Neural cell (in vitro differentiated cells): ENCODE measurements at regions not wholly inside any gene's neighbourhood (a gene's known extent, or its start where the extent isn't known, plus 50 kb on each side); places are given as distances from the start of the nearest gene placed in this dataset.

Experiments used
- H2AFZ ChIP-seq: fragments of 200-600, 300-800 bp; sonication (generic), shearing (Covaris generic); 2 replicates; pipeline ENCODE4 v1.6.0; 2014; ENCODE audit warnings: low read depth, mild to moderate bottlenecking, antibody characterized with exemption, low read length, moderate library complexity
- H3F3A ChIP-seq: fragments of 200-600 bp; shearing (Covaris generic); 2 replicates; pipeline ENCODE4 v1.6.1; 2016; ENCODE audit warnings: mild to moderate bottlenecking, moderate library complexity, mixed read lengths, antibody characterized with exemption, low read length; ENCODE audit not compliant: insufficient read depth, poor library complexity, severe bottlenecking
- H3K27ac ChIP-seq: fragments of 200-600, 300-800 bp; sonication (generic), shearing (Covaris generic); 2 replicates; pipeline ENCODE4 v1.5.1; 2014; ENCODE audit warnings: mild to moderate bottlenecking, low read length, moderate library complexity
- H3K27me3 ChIP-seq: fragments of 300-800, 200-600 bp; sonication (generic), shearing (Covaris generic); 2 replicates; pipeline ENCODE4 v1.6.0; 2014; ENCODE audit warnings: mild to moderate bottlenecking, low read depth, low read length, moderate library complexity; ENCODE audit not compliant: insufficient read depth
- H3K36me3 ChIP-seq: fragments of 300-800, 200-600 bp; sonication (generic), shearing (Covaris generic); 2 replicates; pipeline ENCODE4 v1.5.1; 2014; ENCODE audit warnings: mild to moderate bottlenecking, antibody characterized with exemption, low read length, moderate library complexity; ENCODE audit not compliant: insufficient read depth
- H3K4me2 ChIP-seq: fragments of 300-800, 200-600 bp; sonication (generic), shearing (Covaris generic); 2 replicates; pipeline ENCODE4 v1.6.0; 2014; ENCODE audit warnings: mild to moderate bottlenecking, low read length
- H3K4me3 ChIP-seq: fragments of 300-800, 200-600 bp; sonication (generic), shearing (Covaris generic); 2 replicates; pipeline ENCODE4 v1.5.1; 2014; ENCODE audit warnings: mild to moderate bottlenecking, low read length, moderate library complexity
- H3K79me2 ChIP-seq: fragments of 200-600 bp; shearing (Covaris generic); replicated peaks from 2 replicates; pipeline ENCODE4 v1.6.0; 2014; ENCODE audit warnings: mild to moderate bottlenecking, low read length, moderate library complexity; ENCODE audit not compliant: insufficient read depth
- H3K9ac ChIP-seq: fragments of 300-800, 200-600 bp; sonication (generic), shearing (Covaris generic); 2 replicates; pipeline ENCODE4 v1.6.1; 2016; ENCODE audit warnings: mild to moderate bottlenecking, low read length, mixed read lengths
- H3K9me2 ChIP-seq: fragments of 200-600 bp; shearing (Covaris generic); 2 replicates; pipeline ENCODE4 v1.6.1; 2016; ENCODE audit warnings: mild to moderate bottlenecking, low read length, mixed read lengths; ENCODE audit not compliant: insufficient read depth
- H3K9me3 ChIP-seq: fragments of 200-600, 300-800 bp; sonication (generic), shearing (Covaris generic); 2 replicates; pipeline ENCODE4 v1.6.1; 2016; ENCODE audit warnings: mild to moderate bottlenecking, mixed run types, low read length, moderate library complexity, mixed read lengths
- H4K20me1 ChIP-seq: fragments of 200-600 bp; shearing (Covaris generic); 2 replicates; pipeline ENCODE4 v1.6.1; 2016; ENCODE audit warnings: mild to moderate bottlenecking, mixed run types; ENCODE audit not compliant: insufficient read depth
- EP300 ChIP-seq: fragments of 450-650 bp; conservative IDR thresholded peaks from 2 replicates; pipeline ENCODE4 v1.6.1; 2014; ENCODE audit warnings: antibody characterized with exemption, mild to moderate bottlenecking, moderate library complexity; ENCODE audit not compliant: poor library complexity, severe bottlenecking
- EZH2 ChIP-seq: fragments of 200-600, 300-800 bp; shearing (Covaris generic), sonication (generic); IDR thresholded peaks from 2 replicates; pipeline ENCODE4 v1.6.1; 2014; ENCODE audit warnings: antibody characterized with exemption, low read length, borderline replicate concordance, mild to moderate bottlenecking; ENCODE audit not compliant: insufficient read depth, poor library complexity, severe bottlenecking
- MXI1 ChIP-seq: fragments of 450-650 bp; conservative IDR thresholded peaks from 2 replicates; pipeline ENCODE4 v1.6.1; 2014; ENCODE audit warnings: antibody characterized with exemption, mild to moderate bottlenecking; ENCODE audit not compliant: poor library complexity, severe bottlenecking
- POLR2AphosphoS5 ChIP-seq: IDR thresholded peaks from 2 replicates; pipeline ENCODE4 v1.6.1; 2012
- RAD21 ChIP-seq: fragments of 450-650 bp; conservative IDR thresholded peaks from 2 replicates; pipeline ENCODE4 v1.6.1; 2014; ENCODE audit warnings: antibody characterized with exemption, mild to moderate bottlenecking, moderate library complexity
- SMC3 ChIP-seq: fragments of 450-650 bp; conservative IDR thresholded peaks from 2 replicates; pipeline ENCODE4 v1.6.1; 2014; ENCODE audit warnings: antibody characterized with exemption, mild to moderate bottlenecking, moderate library complexity; ENCODE audit not compliant: poor library complexity
- TAF1 ChIP-seq: IDR thresholded peaks from 2 replicates; pipeline ENCODE4 v1.6.1; 2012; ENCODE audit warnings: low read depth
- TF ChIP-seq, protein P1 (sequence below): IDR thresholded peaks from 2 replicates; pipeline ENCODE4 v1.6.1; 2012; ENCODE audit warnings: borderline replicate concordance
- TF ChIP-seq, protein P2 (sequence below): fragments of 450-650 bp; IDR thresholded peaks from 2 replicates; pipeline ENCODE4 v1.5.1; 2014; ENCODE audit warnings: antibody characterized with exemption, mild to moderate bottlenecking, moderate library complexity; ENCODE audit not compliant: poor library complexity, severe bottlenecking

DNA sequence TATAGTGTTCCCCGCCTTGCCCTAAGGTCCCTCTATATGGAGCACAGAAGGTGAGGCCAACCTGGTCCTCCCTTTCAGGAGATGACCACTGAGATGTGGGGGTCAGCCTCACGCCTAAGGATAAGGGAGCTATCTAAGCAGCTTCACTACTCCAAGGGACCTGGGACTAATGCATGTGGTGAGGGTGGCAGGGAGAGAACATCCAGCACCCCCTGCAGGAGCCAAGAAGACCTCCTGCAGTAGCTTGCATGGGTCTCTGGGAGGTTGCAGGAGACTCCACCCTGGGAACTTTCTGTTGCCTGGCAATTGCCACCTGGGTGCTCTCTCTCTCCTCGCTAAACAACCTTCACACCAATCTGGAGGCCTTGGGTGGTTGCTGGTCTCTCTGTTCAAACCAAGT lies 93.0 kb upstream of the KLHL29 start:
- Histone ChIP-seq H3K9me2 (no peaks in the 10 kb centered on the region), H3F3A (no peaks in the 10 kb centered on the region), H4K20me1 (no peaks in the 10 kb centered on the region), H3K9ac (no peak overlapping the region), H3K27me3 (no peaks in the 10 kb centered on the region), H2AFZ (no peak overlapping the region), H3K36me3 (no peaks in the 10 kb centered on the region), H3K27ac (no peak overlapping the region), H3K4me2 (no peak overlapping the region), H3K79me2 (no peaks in the 10 kb centered on the region), H3K4me3 (no peak overlapping the region), H3K9me3 (no peaks in the 10 kb centered on the region)
- no peak for TF ChIP-seq MXI1
- no peak for TF ChIP-seq SMC3
- no peak for TF ChIP-seq TAF1
- TF ChIP-seq, protein P1, sequence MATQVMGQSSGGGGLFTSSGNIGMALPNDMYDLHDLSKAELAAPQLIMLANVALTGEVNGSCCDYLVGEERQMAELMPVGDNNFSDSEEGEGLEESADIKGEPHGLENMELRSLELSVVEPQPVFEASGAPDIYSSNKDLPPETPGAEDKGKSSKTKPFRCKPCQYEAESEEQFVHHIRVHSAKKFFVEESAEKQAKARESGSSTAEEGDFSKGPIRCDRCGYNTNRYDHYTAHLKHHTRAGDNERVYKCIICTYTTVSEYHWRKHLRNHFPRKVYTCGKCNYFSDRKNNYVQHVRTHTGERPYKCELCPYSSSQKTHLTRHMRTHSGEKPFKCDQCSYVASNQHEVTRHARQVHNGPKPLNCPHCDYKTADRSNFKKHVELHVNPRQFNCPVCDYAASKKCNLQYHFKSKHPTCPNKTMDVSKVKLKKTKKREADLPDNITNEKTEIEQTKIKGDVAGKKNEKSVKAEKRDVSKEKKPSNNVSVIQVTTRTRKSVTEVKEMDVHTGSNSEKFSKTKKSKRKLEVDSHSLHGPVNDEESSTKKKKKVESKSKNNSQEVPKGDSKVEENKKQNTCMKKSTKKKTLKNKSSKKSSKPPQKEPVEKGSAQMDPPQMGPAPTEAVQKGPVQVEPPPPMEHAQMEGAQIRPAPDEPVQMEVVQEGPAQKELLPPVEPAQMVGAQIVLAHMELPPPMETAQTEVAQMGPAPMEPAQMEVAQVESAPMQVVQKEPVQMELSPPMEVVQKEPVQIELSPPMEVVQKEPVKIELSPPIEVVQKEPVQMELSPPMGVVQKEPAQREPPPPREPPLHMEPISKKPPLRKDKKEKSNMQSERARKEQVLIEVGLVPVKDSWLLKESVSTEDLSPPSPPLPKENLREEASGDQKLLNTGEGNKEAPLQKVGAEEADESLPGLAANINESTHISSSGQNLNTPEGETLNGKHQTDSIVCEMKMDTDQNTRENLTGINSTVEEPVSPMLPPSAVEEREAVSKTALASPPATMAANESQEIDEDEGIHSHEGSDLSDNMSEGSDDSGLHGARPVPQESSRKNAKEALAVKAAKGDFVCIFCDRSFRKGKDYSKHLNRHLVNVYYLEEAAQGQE = no peak
- TF ChIP-seq POLR2AphosphoS5 = no peak
- TF ChIP-seq, protein P2, sequence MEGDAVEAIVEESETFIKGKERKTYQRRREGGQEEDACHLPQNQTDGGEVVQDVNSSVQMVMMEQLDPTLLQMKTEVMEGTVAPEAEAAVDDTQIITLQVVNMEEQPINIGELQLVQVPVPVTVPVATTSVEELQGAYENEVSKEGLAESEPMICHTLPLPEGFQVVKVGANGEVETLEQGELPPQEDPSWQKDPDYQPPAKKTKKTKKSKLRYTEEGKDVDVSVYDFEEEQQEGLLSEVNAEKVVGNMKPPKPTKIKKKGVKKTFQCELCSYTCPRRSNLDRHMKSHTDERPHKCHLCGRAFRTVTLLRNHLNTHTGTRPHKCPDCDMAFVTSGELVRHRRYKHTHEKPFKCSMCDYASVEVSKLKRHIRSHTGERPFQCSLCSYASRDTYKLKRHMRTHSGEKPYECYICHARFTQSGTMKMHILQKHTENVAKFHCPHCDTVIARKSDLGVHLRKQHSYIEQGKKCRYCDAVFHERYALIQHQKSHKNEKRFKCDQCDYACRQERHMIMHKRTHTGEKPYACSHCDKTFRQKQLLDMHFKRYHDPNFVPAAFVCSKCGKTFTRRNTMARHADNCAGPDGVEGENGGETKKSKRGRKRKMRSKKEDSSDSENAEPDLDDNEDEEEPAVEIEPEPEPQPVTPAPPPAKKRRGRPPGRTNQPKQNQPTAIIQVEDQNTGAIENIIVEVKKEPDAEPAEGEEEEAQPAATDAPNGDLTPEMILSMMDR = no peak
- no peak for TF ChIP-seq EZH2

DNA sequence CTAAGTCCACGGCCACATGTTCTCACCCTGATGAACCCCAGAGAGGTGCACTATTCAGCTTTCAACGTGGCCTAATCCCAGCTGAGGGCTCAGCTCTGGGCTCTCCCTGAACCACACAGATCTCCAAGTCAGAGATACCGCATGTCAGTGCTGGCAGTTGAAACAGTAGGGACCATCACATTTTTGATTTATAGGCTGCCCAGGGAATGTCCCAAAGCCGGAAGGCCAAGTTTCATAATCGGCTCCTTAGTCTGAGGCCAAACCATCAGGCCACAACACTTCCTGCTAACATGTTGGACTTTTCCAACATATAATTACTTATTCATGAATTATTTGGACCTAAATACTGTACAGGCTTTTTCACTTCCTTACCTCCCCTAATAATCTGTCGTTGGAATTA lies 91.9 kb upstream of the KLHL29 start:
- H3K4me2 ChIP-seq = no peak overlapping the region

More for the DNA sequence above, 91.9 kb upstream of the KLHL29 start:
- H3K9me3 ChIP-seq = no peaks in the 10 kb centered on the region
- no peaks in the 10 kb centered on the region for H3K9me2 ChIP-seq
- H3K79me2 ChIP-seq = no peaks in the 10 kb centered on the region
- H3K9ac ChIP-seq = no peak overlapping the region
- no peaks in the 10 kb centered on the region for H3K27me3 ChIP-seq
- no peak overlapping the region for H3K4me3 ChIP-seq
- H3K36me3 ChIP-seq = no peaks in the 10 kb centered on the region
- TF ChIP-seq SMC3 (no peak), TAF1 (no peak), EP300 (no peak), MXI1 (no peak), RAD21 (no peak), EZH2 (no peak)
- TF ChIP-seq, protein P1 = no peak
- TF ChIP-seq, protein P2 = no peak
- H3K27ac ChIP-seq = no peak overlapping the region
- no peak overlapping the region for H2AFZ ChIP-seq
- no peaks in the 10 kb centered on the region for H3F3A ChIP-seq
- H4K20me1 ChIP-seq = no peaks in the 10 kb centered on the region
